ENCODE measurements at regions not wholly inside any gene's neighbourhood (a gene's known extent, or its start where the extent isn't known, plus 50 kb on each side); places are given as distances from the start of the nearest gene placed in this dataset.

DNA sequence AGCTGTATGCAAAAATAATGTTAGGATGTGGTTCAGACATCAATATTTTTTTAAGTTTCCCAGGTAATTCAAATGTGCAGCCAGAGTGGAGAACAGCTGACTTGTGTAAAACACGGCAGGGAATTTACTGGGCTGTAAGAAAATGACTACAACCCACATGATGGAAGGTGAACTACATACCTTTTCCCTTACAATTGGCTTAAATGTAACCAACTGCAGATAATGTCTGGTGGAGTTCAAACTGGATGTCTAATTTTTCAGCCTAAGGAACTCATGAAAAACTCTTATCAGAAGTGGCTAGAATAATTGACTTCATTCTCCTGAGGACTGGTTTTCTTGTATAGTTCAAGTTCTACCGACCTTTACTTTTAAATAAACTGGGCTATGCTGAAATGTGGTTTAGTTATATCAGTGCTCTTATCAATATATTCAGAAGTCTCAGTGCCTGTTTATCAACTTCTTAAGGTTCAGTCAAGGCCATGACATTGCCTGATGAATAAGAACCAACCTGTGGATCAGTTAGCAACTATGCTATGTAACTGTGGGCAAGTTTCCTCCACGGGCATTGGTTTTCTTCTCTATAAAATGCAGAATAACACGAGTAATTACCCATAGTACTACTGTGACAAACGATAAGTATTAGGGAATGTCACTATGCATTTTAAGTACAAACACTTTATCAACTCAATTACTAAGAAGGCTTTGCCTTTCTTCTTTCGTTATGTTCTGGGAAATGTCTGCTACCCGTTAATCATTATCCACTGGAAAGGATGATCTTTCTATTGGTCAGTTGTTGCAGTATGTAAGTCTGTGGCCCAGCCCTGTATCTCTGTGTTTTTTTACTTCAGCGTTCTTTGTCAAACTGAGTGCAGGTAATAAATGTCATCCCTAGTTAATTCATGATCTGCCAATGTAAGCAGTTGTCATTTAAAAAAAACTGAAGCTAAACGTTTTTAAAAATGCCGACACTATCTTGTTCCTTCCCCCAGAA is 181.6 kb downstream of the PCDH7 start:
- no peaks in the 10 kb centered on the region for H3K4me1 ChIP-seq (replicated peaks in 1 of 2)
- 61 to 69% (median 63%) methylated on average over 10 of the region's 10 CpGs for WGBS, 4 donors
- no peak for DNase-seq
- no peaks in the 10 kb centered on the region for H3K27me3 ChIP-seq
- intact Hi-C loops (cut with DNase I), result no loop called here
- no peaks in the 10 kb centered on the region for H3K9me3 ChIP-seq (replicated peaks in 1 of 3)
- H3K36me3 ChIP-seq (replicated peaks in 1 of 2), result no peaks in the 10 kb centered on the region
- no peak overlapping the region for H3K4me3 ChIP-seq
- no peak for TF ChIP-seq POLR2A (IDR thresholded peaks at IDR 0.05)
- TF ChIP-seq CTCF (IDR thresholded peaks at IDR 0.05), result no peak
- H3K27ac ChIP-seq, result no peak overlapping the region

DNA sequence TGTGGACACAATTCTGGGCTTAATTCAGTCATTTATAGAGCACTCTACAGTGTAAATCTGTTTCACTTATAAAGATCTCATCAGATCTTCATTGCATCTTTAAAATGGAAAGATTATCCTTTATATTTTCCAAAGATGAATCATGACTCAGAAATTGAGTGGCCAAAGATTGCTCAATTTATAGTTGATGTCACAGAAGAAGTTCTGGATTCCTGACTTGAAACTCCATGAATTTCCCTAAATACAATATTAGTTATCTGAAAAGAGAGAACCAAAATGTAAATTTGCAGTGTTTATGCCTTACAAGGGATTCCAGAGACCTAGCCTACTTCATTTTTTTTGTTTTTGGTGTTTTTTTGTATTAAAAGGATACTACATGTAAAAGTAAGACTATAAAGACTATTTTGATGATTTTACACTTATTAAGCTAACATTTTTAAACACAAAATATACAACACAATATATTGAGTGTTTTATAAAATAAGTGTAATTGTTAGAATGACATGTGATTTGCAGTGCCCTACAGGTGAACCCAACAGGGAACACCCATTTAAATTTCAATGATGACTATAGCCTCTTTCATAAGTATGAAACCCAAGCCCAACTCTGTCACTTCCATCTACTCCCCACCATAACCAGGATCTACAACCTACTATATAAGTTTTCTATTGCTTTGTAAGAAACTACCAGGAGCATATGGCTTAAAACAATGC is 183.5 kb downstream of the PCDH7 start:
- H3K27me3 ChIP-seq, result no peaks in the 10 kb centered on the region
- TF ChIP-seq POLR2A (IDR thresholded peaks at IDR 0.05), result no peak
- no peak for TF ChIP-seq CTCF (IDR thresholded peaks at IDR 0.05)
- no peak for DNase-seq
- no peaks in the 10 kb centered on the region for H3K9me3 ChIP-seq (replicated peaks in 1 of 3)
- H3K27ac ChIP-seq, result no peak overlapping the region
- intact Hi-C loops (cut with DNase I), result no loop called here
- no peaks in the 10 kb centered on the region for H3K36me3 ChIP-seq (replicated peaks in 1 of 2)
- H3K4me1 ChIP-seq (replicated peaks in 1 of 2), result no peaks in the 10 kb centered on the region
- no peak overlapping the region for H3K4me3 ChIP-seq

DNA sequence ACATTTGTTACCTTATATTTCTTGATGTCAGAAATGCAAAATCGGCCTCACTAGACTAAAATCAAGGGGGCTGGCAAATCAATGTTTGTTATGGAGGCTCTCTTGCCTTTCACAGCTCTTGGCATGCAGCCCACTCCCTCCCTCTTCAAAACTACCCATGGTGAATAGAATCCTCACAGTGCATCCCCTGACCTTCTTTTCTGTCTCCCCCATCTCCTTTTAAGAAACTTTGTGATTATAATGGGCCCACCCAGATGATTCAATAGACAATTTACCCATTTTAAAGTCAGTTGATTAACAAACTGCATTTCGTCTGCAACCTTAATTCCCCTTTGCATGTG is 184.0 kb downstream of the PCDH7 start:
- H3K9me3 ChIP-seq (replicated peaks in 1 of 3), result no peaks in the 10 kb centered on the region

More for the DNA sequence above, 184.0 kb downstream of the PCDH7 start:
- DNase-seq, result no peak
- no peak overlapping the region for H3K27ac ChIP-seq
- no peak overlapping the region for H3K4me3 ChIP-seq
- no peaks in the 10 kb centered on the region for H3K36me3 ChIP-seq (replicated peaks in 1 of 2)
- no peak for TF ChIP-seq POLR2A (IDR thresholded peaks at IDR 0.05)
- no peak for TF ChIP-seq CTCF (IDR thresholded peaks at IDR 0.05)
- H3K4me1 ChIP-seq (replicated peaks in 1 of 2), result no peaks in the 10 kb centered on the region
- H3K27me3 ChIP-seq, result no peaks in the 10 kb centered on the region
- intact Hi-C loops (cut with DNase I), result no loop called here
- 55 to 63% (median 60%) methylated on average over 2 of the region's 2 CpGs for WGBS, 4 donors

Measured in adrenal gland (tissue), 9 donors.